ENCODE measurements at regions not wholly inside any gene's neighbourhood (a gene's known extent, or its start where the extent isn't known, plus 50 kb on each side); places are given as distances from the start of the nearest gene placed in this dataset.

DNA sequence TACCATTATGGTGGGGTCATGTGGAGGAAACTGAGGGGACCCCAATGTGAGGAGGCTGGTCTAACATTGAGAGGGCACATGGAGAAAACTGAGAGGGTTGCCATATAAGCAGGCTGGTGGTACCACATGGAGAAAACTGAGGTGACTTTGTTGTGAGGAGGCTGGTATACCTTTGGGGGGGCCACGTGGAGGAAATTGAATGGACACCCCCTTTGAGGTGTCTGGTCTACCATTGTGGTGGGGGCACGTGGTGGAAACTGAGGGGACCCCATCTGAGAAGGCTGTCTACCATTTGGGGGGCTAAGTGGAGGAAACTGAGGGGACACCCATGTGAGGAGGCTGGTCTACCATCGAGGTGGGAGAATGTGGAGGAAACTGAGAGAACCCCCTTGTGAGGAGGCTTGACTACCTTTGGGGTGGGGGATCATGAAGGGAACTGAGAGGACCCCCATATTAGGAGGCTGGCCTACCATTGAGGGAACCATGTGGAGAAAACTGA, 163.8 kb downstream of the FBLN2 start:
- TF ChIP-seq, protein P1, sequence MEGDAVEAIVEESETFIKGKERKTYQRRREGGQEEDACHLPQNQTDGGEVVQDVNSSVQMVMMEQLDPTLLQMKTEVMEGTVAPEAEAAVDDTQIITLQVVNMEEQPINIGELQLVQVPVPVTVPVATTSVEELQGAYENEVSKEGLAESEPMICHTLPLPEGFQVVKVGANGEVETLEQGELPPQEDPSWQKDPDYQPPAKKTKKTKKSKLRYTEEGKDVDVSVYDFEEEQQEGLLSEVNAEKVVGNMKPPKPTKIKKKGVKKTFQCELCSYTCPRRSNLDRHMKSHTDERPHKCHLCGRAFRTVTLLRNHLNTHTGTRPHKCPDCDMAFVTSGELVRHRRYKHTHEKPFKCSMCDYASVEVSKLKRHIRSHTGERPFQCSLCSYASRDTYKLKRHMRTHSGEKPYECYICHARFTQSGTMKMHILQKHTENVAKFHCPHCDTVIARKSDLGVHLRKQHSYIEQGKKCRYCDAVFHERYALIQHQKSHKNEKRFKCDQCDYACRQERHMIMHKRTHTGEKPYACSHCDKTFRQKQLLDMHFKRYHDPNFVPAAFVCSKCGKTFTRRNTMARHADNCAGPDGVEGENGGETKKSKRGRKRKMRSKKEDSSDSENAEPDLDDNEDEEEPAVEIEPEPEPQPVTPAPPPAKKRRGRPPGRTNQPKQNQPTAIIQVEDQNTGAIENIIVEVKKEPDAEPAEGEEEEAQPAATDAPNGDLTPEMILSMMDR (IDR thresholded peaks at IDR 0.05), result no peak
- TF ChIP-seq POLR2A (IDR thresholded peaks at IDR 0.05), result no peak
